HL-60 (cell line): ENCODE measurements at regions not wholly inside any gene's neighbourhood (a gene's known extent, or its start where the extent isn't known, plus 50 kb on each side); places are given as distances from the start of the nearest gene placed in this dataset.

Experiments
- DNase-seq, 2 experiments: peaks; one replicate each; pipeline ENCODE4 v3.0.0-alpha.2; 2010 to 2020; ENCODE audit warnings: low read depth in 1 of 2, low spot score in 1 of 2
- H3K27ac ChIP-seq: fragments of 250-450 bp; sonication (Bioruptor Pico); replicated peaks from 2 replicates; pipeline ENCODE4 v1.5.1; 2020; ENCODE audit warnings: mild to moderate bottlenecking, moderate library complexity
- H3K27me3 ChIP-seq: fragments of 250-450 bp; sonication (Bioruptor Pico); 2 replicates; pipeline ENCODE4 v1.5.1; 2021; ENCODE audit warnings: mild to moderate bottlenecking, moderate library complexity; ENCODE audit not compliant: insufficient read depth, poor library complexity, severe bottlenecking
- H3K4me3 ChIP-seq: replicated peaks from 2 replicates; pipeline ENCODE4 v1.5.1; 2011; ENCODE audit warnings: mild to moderate bottlenecking, control low read depth, low read length; ENCODE audit not compliant: insufficient read depth
- CTCF ChIP-seq: IDR thresholded peaks from one replicate; pipeline ENCODE4 v1.5.1; 2011; ENCODE audit warnings: low read length, control low read depth, inconsistent platforms; ENCODE audit not compliant: insufficient read depth
- GABPA ChIP-seq: IDR thresholded peaks from 2 replicates; pipeline ENCODE4 v1.6.1; 2012; ENCODE audit warnings: low read depth
- POLR2AphosphoS5 ChIP-seq: IDR thresholded peaks from 2 replicates; pipeline ENCODE4 v1.6.1; 2012; ENCODE audit warnings: low read depth
- SPI1 ChIP-seq: IDR thresholded peaks from 2 replicates; pipeline ENCODE4 v1.6.1; 2012; ENCODE audit warnings: low read depth, mild to moderate bottlenecking, borderline replicate concordance
- TF ChIP-seq, protein P1 (sequence below): IDR thresholded peaks from 2 replicates; pipeline ENCODE4 v1.6.1; 2012; ENCODE audit warnings: low read depth; ENCODE audit not compliant: insufficient replicate concordance

DNA sequence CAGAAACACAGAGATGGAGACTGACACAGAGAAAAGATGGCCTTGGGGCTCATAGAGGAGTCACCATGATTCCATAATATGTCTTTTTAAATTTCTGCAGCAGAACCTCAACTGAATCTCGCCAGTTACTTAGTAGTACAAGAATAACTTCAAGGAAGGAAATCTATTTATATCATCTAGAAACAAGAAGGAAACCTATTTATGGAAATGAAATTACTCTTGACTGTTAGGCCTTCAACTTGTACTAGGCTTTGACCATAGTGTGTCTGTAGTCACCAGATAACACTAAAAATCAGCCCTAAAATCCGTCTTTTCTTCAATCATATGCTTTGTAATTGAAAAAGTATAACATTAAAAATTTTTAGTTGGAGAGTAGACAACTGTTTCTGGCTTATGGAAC lies 740.4 kb downstream of the TRIML1 start:
- no peak overlapping the region for H3K27ac ChIP-seq
- no peaks in the 10 kb centered on the region for H3K27me3 ChIP-seq
- TF ChIP-seq CTCF (no peak), SPI1 (no peak), GABPA (no peak), POLR2AphosphoS5 (no peak)
- TF ChIP-seq, protein P1, sequence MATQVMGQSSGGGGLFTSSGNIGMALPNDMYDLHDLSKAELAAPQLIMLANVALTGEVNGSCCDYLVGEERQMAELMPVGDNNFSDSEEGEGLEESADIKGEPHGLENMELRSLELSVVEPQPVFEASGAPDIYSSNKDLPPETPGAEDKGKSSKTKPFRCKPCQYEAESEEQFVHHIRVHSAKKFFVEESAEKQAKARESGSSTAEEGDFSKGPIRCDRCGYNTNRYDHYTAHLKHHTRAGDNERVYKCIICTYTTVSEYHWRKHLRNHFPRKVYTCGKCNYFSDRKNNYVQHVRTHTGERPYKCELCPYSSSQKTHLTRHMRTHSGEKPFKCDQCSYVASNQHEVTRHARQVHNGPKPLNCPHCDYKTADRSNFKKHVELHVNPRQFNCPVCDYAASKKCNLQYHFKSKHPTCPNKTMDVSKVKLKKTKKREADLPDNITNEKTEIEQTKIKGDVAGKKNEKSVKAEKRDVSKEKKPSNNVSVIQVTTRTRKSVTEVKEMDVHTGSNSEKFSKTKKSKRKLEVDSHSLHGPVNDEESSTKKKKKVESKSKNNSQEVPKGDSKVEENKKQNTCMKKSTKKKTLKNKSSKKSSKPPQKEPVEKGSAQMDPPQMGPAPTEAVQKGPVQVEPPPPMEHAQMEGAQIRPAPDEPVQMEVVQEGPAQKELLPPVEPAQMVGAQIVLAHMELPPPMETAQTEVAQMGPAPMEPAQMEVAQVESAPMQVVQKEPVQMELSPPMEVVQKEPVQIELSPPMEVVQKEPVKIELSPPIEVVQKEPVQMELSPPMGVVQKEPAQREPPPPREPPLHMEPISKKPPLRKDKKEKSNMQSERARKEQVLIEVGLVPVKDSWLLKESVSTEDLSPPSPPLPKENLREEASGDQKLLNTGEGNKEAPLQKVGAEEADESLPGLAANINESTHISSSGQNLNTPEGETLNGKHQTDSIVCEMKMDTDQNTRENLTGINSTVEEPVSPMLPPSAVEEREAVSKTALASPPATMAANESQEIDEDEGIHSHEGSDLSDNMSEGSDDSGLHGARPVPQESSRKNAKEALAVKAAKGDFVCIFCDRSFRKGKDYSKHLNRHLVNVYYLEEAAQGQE, result no peak
- DNase-seq, result no peak
- H3K4me3 ChIP-seq, result no peak overlapping the region

DNA sequence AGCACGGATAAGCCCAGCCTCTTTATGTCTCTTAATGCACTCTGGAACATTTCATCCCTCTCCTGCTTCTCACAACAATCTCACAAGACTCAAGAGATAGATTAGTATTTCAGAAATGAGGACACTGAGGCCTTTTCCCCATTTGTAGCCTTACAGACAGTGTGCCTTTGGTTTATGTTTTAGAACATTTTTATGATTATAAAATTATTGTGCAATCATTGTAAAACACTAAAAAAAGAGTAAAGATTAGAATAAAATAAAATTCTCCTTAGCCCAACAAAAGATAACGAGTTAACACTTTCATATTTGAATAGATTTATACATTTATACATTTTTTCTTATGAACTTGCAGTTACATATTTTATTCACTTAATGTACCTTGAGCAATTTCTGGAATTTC lies 748.7 kb downstream of the TRIML1 start:
- Histone ChIP-seq H3K27me3 (no peaks in the 10 kb centered on the region), H3K4me3 (no peak overlapping the region), H3K27ac (no peak overlapping the region)
- DNase-seq, result no peak
- TF ChIP-seq POLR2AphosphoS5 (no peak), SPI1 (no peak), GABPA (no peak), CTCF (no peak)
- TF ChIP-seq, protein P1, result no peak

DNA sequence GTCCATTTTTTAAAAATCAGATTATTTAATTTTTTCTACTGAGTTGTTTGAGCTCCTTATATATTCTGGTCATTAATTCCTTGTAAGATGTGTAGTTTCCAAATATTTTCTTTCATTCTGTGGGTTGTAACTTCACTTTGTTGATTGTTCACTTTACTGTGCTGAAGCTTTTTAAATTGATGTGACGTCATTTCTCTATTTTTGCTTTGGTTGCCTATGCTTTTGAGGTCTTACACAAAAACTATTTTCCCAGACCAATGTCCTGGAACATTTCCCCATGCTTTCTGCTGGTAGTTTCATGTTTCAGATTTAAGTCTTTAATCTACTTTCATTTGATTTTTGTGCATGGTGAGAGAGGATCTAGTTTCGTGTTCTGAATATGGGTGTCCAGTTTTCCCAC lies 753.6 kb downstream of the TRIML1 start:
- TF ChIP-seq SPI1 (no peak), POLR2AphosphoS5 (no peak), CTCF (no peak), GABPA (no peak)
- TF ChIP-seq, protein P1, result no peak
- Histone ChIP-seq H3K27ac (no peak overlapping the region), H3K27me3 (no peaks in the 10 kb centered on the region), H3K4me3 (no peak overlapping the region)
- no peak for DNase-seq
